Retina (tissue), 1 donor: ENCODE measurements at regions not wholly inside any gene's neighbourhood (a gene's known extent, or its start where the extent isn't known, plus 50 kb on each side); places are given as distances from the start of the nearest gene placed in this dataset.
"Not testable (repeated sequence)": the region's sequence is repeated elsewhere in the genome, so short reads cannot be mapped to it uniquely, and the experiment has no call there.

Experiments used
- DNase-seq: peaks from one replicate; pipeline ENCODE4 v3.0.0-alpha.2; 2016

GRCh38 chr1:229710746-229711145 is 84.7 kb downstream of the URB2 start:
- no peak for DNase-seq

GRCh38 chr1:229714306-229714705 is 88.3 kb downstream of the URB2 start:
- no peak for DNase-seq

- no peak for DNase-seq
Observed at GRCh38 chr1:229714964-229715603, 89.0 kb downstream of the URB2 start.

- DNase-seq = no peak
Observed at GRCh38 chr1:229716069-229716468, 90.0 kb downstream of the URB2 start.

- DNase-seq = no peak
Observed at GRCh38 chr1:229716704-229717103, 90.7 kb downstream of the URB2 start.

- DNase-seq = no peak
Observed at GRCh38 chr1:229717786-229718576, 91.9 kb downstream of the URB2 start.

GRCh38 chr1:229726061-229726460 is 100.0 kb downstream of the URB2 start:
- DNase-seq = no peak

GRCh38 chr1:229729916-229730315 is 103.9 kb downstream of the URB2 start:
- no peak for DNase-seq

- no peak for DNase-seq
Observed at GRCh38 chr1:229730573-229730972, 104.5 kb downstream of the URB2 start.

GRCh38 chr1:229732061-229732460 is 106.0 kb downstream of the URB2 start:
- DNase-seq = no peak

- DNase-seq = no peak
Observed at GRCh38 chr1:229736376-229736775, 110.3 kb downstream of the URB2 start.

- not testable (repeated sequence) for DNase-seq
Observed at GRCh38 chr1:229742614-229743013, 116.6 kb downstream of the URB2 start.

- no peak for DNase-seq
Observed at GRCh38 chr1:229749992-229750391, 123.9 kb downstream of the URB2 start.

GRCh38 chr1:229751610-229752009 is 125.6 kb downstream of the URB2 start:
- no peak for DNase-seq

- DNase-seq = no peak
Observed at GRCh38 chr1:229752679-229753078, 126.6 kb downstream of the URB2 start.

- DNase-seq = no peak
Observed at GRCh38 chr1:229753764-229754551, 127.9 kb downstream of the URB2 start.

GRCh38 chr1:229756666-229757065 is 130.6 kb downstream of the URB2 start:
- no peak for DNase-seq

- DNase-seq = no peak
Observed at GRCh38 chr1:229757226-229757625, 131.2 kb downstream of the URB2 start.

GRCh38 chr1:229758101-229759036 is 132.3 kb downstream of the URB2 start:
- no peak for DNase-seq

GRCh38 chr1:229759037-229759435 is 133.0 kb downstream of the URB2 start:
- DNase-seq = no peak

- DNase-seq = no peak
Observed at GRCh38 chr1:229759586-229759985, 133.5 kb downstream of the URB2 start.

- no peak for DNase-seq
Observed at GRCh38 chr1:229760478-229760996, 134.5 kb downstream of the URB2 start.
